GM18502 (cell line): ENCODE measurements at regions not wholly inside any gene's neighbourhood (a gene's known extent, or its start where the extent isn't known, plus 50 kb on each side); places are given as distances from the start of the nearest gene placed in this dataset.

Source experiments
- ATAC-seq: cut with Tn5 transposase; IDR thresholded peaks from one replicate; pipeline ENCODE4 v1.9.1; 2021; ENCODE audit warnings: mild to moderate bottlenecking; ENCODE audit not compliant: unreplicated experiment, poor library complexity

GRCh38 chr12:66901138-66901932, 222.5 kb upstream of the GRIP1 start:
- ATAC-seq, result peak; percentile 95

- no peak for ATAC-seq
Measured at GRCh38 chr12:66902020-66902419, 223.1 kb upstream of the GRIP1 start.

- no peak for ATAC-seq
Measured at GRCh38 chr12:66903782-66904396, 225.0 kb upstream of the GRIP1 start.

GRCh38 chr12:66905201-66905600, 226.3 kb upstream of the GRIP1 start:
- ATAC-seq, result no peak

GRCh38 chr12:66910366-66910974, 231.6 kb upstream of the GRIP1 start:
- ATAC-seq, result no peak

GRCh38 chr12:66915306-66915904, 236.5 kb upstream of the GRIP1 start:
- ATAC-seq, result no peak

- no peak for ATAC-seq
Measured at GRCh38 chr12:66916189-66916588, 237.3 kb upstream of the GRIP1 start.

- ATAC-seq, result no peak
Measured at GRCh38 chr12:66919466-66919865, 240.6 kb upstream of the GRIP1 start.

- no peak for ATAC-seq
Measured at GRCh38 chr12:66920205-66920604, 241.3 kb upstream of the GRIP1 start.

- ATAC-seq, result no peak
Measured at GRCh38 chr12:66921151-66921550, 242.3 kb upstream of the GRIP1 start.

GRCh38 chr12:66925083-66925482, 246.2 kb upstream of the GRIP1 start:
- no peak for ATAC-seq

- no peak for ATAC-seq
Measured at GRCh38 chr12:66929121-66929520, 250.2 kb upstream of the GRIP1 start.

- no peak for ATAC-seq
Measured at GRCh38 chr12:66931091-66931490, 252.2 kb upstream of the GRIP1 start.

- ATAC-seq, result no peak
Measured at GRCh38 chr12:66932126-66932525, 253.2 kb upstream of the GRIP1 start.

GRCh38 chr12:66934302-66935062, 255.6 kb upstream of the GRIP1 start:
- no peak for ATAC-seq

- ATAC-seq, result no peak
Measured at GRCh38 chr12:66941150-66941549, 262.3 kb upstream of the GRIP1 start.

- no peak for ATAC-seq
Measured at GRCh38 chr12:66942741-66943465, 264.0 kb upstream of the GRIP1 start.

- no peak for ATAC-seq
Measured at GRCh38 chr12:66944365-66944764, 265.5 kb upstream of the GRIP1 start.

GRCh38 chr12:66945189-66945817, 266.4 kb upstream of the GRIP1 start:
- no peak for ATAC-seq
